HG03575 (cell line): ENCODE measurements at regions not wholly inside any gene's neighbourhood (a gene's known extent, or its start where the extent isn't known, plus 50 kb on each side); places are given as distances from the start of the nearest gene placed in this dataset.
A peak's percentile ranks its signal among the peaks of the same experiment; 100 is the strongest.

ENCODE experiments used
- ATAC-seq: cut with Tn5 transposase; IDR thresholded peaks from one replicate; pipeline ENCODE4 v1.9.1; 2021; ENCODE audit not compliant: unreplicated experiment, insufficient number of reproducible peaks, low FRiP score; ENCODE audit errors: extremely low read depth

DNA sequence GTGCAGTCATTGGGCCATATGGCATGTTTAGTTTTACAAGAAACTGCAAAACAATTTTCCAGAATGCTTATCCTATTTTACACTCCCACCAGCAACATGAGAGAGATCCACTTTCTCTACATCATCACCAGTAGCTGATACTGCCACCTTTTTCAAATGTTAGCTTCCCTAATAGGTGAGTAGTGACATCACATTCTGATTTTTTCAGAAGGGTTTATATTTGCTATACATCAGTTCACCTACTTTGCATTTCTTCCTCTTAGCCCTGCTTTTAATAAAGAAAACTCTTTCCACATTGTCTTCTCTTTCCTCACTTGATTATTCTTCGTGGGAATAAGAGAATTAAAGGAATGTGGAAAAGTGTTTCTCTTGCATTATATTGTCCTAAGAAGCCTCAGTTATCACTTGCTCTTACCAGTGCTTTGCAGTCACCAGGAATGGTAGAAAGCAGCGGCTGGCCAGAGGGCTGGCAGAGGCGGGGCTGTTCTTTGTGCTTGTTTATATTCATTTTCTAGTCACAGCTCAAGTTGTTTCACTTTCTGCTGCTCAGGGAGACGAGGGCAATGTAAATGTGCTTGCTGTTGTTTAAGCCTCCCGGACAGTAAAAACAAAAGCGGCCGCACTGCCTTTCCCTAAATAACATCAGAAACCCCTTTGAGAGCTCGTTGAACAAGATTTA lies 164.8 kb downstream of the HSD17B3 start:
- ATAC-seq, result peak; percentile 65

DNA sequence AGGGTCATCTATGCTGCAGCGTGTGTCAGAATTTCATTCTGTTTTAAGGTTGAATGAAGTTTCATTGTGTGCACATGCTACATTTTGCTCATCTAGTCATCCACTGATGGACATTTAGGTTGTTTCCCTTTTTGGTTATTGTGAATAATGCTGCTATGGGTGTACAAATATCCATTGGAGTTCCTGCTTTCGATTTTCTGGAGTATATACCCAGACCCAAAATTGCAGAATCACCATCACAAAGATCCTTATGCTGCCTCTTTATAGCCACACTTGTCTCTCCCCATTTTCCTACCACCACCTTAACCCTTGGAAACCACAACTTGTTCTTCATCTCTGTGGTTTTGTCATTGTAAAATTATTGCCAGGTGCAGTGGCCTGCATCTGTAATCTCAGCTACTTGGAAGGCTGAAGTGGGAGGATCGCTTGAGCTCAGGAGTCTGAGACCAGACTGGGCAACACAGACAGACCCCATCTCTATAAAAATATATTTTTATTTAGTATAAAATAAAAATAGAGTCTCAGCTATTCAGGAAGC lies 166.2 kb downstream of the HSD17B3 start:
- ATAC-seq, result no peak

DNA sequence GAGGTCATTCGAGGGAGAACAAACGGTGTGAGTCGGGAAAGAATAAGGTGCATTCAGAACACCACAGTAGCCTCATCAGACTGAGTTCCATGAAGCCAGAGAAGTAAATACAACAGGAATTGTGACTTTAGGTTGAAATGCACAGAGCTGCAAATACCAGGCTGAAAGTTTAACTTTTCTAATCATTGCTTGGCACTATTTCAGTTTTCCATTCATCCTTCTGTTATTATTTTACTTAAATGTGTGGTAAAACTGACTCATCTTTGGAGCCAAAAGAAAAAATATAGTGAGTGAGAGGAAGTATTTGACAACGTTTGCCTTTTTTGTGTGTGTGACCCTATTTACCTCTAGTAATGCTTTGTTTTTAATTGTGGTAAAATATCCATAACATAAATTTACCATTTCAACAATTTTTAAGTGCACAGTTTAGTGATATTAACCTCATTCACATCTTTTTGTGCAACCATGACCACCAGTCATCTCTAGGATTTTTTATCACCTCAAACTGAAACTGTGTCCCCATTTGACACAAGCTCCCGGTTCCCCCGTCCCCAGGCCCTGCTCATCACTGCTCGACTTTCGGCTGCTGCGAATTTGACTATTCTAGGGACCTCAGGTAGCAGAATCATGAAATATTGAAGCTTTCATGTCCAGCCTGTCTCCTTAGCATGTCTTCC lies 166.8 kb downstream of the HSD17B3 start:
- no peak for ATAC-seq

DNA sequence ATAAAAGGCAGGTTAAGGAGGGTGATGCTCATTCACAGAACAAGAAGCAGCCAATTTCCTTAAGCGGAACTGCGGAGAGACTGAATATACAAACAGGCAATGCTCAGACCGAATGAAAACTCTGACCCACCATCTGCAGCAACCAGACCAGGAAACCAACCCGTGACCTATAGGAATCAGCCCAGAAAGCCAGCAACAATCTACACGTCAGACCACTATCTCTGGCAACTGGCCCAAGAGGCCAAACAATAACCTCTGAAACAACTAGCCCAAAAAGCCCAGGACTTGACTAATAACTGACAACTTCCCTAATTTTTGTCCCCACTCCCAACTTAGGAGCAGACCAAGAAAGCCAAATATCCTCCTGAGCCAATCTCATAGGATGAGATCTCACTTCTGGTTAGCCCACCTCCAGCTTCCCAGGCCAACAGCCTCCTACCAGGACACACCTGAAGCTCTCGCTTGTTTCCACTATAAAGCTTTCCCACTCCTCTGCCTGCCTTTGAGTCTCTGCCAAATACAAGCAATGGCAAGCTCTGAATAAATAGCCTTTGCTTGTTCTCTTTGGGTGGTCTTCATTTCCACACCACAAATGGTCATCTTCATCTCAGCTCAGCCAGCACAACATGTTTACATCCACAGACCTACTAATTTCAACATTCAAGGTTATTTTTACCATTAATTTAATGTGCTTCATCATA lies 168.5 kb downstream of the HSD17B3 start:
- ATAC-seq, result no peak

DNA sequence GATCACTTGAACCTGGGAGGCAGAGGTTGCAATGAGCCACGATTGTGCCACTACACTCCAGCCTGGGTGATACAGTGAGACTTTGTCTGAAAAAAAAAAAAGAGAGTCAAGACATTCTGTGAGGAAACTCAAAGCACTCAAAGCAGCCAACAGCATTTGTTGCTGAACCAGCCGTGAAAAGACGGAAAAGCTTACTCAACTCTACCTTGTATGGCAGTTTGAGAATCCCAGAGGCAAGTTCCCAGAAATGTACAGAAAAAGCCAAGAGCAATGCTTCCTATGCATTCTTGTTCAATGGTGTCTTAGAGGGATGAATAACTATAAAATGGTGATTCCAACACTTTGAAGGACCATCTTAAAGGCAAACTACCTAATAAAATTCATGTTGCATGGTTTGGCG lies 170.2 kb downstream of the HSD17B3 start:
- ATAC-seq, result no peak

DNA sequence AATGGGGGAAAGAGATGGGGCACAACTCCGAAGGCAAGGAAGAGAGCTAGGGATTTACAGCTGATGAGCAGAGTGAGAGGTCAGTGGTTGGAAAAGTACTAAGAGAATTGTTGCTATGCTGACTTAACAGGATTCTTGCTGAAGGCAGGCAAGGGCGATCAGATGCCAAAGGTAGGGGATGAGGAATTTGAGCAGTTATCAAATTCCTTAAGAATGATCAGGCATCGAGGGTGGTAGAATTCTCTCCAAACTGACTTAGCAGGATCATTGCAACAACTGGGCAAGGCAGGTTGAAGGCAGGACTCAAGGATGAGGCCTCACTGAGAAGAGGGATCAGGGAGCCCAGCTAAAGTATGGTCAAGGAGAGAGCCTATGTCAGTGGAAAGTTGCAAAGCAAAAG lies 171.0 kb downstream of the HSD17B3 start:
- no peak for ATAC-seq

DNA sequence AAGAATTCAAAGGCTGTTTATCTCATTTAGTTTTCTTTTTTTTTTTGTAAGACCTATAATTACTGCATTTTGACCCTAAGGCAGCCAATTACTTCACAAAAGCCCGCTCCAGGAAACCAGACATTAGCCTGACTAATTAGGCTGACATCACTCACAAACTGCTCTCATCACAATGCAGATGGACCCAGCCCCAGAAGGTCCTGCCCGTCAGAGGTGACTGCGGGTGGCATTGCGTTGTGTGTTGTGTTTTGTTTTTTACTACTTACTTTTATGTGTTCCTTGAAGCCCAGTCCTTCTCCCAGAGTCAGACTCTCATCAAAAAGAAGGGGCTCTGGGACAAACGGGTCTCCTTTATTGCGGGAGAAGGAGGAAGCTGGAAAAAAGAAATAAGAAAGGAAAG lies 172.2 kb downstream of the HSD17B3 start:
- no peak for ATAC-seq

DNA sequence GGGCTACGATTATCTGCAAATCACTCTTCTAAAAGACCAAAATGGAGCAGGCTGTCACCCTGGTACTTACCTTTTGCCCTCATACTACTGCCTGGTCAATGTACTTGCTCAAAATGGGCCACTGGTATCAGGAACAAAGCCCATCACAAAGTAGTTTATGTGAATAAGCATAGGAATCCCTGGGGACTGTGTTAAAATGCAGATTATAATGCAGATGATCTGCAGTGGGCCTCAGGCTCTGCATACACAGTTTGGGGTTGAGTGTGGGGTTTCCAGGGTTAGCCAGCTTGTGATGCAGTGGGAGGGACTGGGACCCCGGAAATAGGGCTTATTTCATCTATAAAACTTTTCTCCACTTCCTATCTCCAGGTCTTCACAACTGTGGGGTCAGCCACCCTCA lies 173.1 kb downstream of the HSD17B3 start:
- no peak for ATAC-seq

DNA sequence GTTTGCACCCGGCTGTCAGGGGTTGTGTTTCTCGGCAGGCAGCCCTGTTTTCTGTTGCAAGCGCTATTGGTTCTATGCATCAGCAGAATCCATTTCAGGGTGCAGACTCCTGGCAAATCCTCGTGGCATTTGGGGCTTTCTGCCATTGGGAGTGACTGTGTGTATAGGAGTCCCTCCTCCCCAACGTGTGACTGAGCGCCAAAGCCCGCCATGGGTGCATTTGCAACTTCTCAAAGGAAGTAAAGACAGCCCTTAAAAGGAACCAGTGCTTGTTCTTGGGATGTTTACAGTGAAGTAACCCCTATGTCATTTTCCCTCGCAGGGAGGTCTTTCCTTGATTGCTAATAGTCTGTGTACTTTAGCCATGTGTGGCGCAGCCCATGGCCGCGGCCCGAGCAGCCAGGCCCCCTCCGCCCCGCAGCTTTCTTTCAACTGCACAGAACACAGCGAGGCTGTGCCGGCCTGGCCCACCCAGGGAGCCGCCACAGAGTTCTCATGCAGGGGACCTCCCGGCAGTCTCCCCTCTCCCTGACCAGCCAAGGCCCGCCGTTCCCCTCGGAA lies 175.6 kb downstream of the HSD17B3 start:
- no peak for ATAC-seq

DNA sequence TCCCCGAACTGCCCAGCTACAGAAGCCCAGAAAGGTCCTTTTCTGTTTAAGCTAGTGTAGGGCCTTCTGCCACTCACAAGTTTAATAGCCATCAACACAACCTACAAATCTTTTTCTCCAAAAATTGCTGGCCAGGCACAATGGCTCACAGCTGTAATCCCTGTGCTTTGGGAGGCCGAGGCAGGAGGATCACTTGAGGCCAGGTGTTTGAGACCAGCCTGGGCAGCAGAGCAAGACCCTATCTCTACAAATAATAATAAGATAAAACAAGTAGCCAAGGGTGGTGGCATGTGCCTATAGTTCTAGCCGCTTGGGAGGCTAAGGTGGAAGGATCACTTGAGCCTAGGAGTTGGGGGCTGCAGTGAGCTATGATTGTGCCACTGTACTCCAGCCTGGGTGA lies 176.4 kb downstream of the HSD17B3 start:
- no peak for ATAC-seq

DNA sequence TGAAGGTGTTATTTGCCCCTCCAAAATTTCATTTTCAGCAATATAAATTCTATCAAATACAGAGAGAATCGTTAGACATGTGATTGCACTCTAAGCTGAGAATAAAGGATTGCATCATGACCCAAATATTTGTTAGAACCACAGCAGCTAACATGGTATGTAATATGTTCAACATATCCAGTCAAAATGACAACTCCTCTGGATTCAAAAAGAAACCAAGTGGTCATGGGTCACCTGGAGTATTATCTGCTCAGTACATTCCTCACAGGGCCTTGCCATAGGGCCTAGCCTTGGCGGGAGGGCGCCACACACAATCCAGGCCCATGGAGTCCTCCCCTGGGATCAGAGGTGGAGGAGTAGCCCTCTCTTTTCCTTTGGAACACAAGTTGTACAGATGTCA lies 179.2 kb downstream of the HSD17B3 start:
- no peak for ATAC-seq

DNA sequence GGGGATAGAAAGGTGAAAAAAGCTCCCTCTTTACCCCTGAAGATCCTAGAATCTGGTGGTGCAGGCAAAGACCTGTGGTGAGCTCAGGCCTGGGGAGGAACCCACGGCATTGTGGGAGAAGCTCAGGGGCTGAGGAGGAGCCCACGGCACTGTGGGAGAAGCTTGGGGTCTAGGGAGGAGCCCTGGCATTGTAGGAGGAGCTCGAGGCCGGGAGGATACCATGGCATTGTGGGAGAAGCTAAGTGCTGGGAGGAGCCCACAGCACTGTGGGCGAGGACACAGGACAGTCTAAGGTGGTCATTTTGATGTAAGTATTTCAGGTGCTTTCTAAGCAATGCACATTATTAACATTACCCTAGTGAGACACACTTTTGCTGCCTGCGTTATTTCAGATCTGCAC lies 179.7 kb downstream of the HSD17B3 start:
- ATAC-seq, result no peak

DNA sequence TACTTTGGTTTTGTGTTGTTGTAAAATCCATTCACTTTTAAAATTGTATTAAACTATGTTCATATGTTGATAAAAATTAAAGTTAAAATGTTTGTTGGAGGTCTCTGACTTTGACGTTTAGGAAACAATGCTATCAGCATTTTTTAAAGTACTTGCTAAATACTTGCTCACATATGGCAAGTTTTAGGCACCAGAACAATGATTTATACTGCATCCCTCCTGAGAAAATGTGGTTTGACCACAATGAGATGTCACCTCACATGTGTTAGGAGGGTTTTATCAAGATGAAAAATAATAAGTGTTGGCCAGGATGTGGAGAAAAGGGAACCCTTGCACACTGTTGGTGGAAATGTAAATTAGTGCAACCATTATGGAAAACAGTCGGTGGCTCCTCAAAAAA lies 180.8 kb downstream of the HSD17B3 start:
- no peak for ATAC-seq

DNA sequence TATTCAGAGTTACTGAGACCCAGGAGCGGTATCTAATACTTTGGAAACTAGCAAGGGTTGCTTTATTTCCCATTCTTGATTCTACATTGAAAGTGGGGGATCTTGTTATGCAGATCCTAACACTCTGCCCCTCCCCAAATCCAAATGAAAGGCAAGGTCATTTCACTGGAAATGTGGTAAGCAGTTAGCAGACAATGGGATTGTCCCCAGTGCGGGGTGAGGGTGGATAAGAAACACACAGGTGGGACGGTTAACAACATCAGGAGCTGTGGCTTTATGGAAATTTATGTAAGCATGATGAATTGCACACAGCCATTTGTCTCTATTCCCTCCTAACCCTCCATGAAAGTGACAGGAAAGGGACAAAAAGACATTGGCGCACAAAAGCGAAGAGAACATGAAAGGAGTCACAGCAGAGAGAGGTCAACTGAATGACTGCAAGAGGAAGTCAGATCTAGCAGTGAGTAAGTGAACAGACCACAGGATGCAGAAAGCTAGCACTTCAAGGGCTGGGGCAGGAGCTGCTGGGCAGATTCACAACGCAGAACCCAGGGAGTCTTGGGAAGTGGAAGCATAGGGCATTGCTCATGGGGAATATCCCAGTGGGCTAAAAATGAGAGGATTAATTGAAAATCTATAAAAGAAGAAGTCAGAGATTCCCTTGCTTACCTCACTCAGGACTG lies 184.4 kb downstream of the HSD17B3 start:
- no peak for ATAC-seq

DNA sequence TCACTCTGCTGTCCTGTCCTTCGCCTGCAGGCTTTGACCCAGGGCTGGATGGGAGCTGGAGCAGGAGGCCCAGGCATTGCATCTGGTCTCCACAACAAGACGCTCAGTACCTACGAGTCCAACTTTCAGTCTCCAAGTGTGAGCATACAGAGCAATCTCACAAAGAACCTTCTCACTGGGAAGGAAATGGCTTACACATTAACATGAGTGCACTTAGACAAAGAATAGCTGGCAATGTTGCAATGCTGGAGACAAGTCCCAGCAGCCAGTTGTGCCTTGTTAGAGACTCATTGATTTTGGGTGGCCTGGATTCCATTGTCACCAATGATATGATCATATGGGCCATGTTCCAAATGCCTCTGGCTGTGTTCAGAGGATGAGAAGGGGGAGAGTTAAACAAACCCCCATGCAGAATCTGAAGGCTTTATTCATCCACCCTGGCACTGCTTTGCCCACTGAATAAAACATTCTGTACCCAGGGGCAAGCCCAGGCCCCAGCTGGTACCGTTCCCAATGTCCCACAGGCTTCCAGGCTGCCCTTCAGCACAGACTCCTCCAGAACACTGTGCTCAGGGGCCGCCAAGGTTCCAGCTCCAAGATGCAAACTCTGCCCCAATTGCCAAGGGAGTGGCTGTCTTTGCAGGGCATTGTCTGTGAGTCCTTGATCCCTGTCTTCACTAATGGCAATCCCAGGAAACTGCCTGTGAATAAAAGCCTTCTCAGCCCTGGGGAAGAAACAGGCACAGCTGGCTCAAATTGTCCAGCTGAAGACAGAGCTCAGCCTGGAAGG lies 185.5 kb downstream of the HSD17B3 start:
- ATAC-seq, result no peak

DNA sequence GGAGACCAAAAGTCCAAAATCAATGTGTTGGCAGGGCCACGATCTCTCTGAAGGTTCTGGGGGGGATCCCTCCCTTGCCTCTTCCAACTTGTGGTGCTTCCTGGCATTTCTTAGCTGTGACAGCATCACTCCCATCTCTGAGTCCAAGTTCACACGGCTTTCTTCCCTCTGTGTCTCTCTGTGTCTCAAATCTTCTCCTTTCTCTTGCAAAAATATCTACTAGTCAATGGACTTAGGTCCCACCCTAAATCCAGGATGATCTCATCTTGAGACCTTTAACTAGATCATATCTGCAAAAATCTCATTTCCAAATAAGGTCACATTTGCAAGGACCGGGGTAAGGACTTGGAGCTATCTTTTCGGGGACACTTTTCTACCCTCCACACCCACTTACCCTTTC lies 186.1 kb downstream of the HSD17B3 start:
- no peak for ATAC-seq

DNA sequence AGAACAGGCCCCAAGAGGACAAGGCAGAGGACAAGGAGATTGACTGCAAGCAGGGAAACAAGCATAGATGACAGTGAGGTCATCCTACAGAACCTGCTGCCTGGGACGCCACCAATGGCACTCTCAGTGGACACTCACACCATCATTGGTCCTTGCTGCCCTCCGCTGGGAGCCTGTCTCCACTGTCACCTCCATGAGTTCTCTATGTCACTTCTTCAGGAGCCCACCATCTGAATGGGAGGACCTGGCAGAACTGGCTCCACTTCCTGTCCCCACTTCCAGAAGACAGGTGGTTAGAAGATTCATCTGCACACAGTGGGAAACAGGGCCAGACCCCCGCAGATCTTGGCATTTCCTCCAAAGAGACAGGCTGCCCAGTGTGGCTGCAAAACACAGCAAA lies 188.9 kb downstream of the HSD17B3 start:
- ATAC-seq, result no peak

DNA sequence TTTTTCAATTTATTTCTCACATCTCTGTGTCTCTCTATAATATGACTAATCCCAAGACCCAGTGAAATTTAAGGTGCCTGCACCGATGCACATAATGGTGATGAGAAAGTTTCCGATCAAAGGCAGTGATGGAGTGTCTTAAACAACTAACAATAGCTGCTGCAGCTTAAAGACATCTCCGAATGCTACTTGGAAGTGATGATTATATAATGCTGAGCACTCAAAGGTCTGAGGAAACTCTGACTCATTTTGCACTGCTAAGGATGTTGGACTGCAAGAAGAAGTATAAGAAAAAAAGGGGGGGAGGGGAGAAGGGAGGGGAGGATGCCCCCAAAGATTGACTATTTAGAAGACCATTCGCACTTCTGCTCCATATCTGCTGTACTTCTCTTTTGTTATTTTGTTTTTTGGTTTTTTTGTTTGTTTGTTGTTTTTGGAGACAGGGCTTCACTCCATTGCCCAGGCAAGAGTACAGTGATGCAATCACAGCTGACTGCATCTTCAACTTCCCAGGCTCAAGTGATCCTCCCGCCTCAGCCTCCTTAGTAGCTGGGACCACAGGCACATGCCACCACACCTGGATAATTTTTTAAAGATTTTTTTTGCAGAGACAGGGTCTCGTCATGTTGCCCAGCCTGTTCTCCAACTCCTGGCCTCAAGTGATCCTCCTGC lies 192.2 kb downstream of the HSD17B3 start:
- ATAC-seq, result no peak
